Lung (tissue), 11 donors: ENCODE measurements at regions not wholly inside any gene's neighbourhood (a gene's known extent, or its start where the extent isn't known, plus 50 kb on each side); places are given as distances from the start of the nearest gene placed in this dataset.

Experiments used
- ATAC-seq: fragments of 200-7000 bp; cut with Tn5 transposase; one replicate; pipeline ENCODE4 v1.9.1; 2020; ENCODE audit warnings: moderate number of reproducible peaks; ENCODE audit not compliant: insufficient read depth, low FRiP score
- DNase-seq, 3 donors: peaks; one replicate each; pipeline ENCODE4 v3.0.0-alpha.2; 2013 to 2017
- H3K27ac ChIP-seq, 2 donors: one replicate each; pipeline ENCODE4 v1.5.1; 2013; ENCODE audit warnings: mild to moderate bottlenecking in 2 of 2, moderate library complexity in 2 of 2, control low read depth in 1 of 2, inconsistent platforms in 1 of 2, low read depth in 1 of 2, low read length in 1 of 2
- H3K27me3 ChIP-seq, 3 donors: one replicate each; pipeline ENCODE4 v1.5.1; 2013; ENCODE audit warnings: low read length in 2 of 3; ENCODE audit not compliant: control insufficient read depth in 3 of 3, insufficient read depth in 3 of 3
- H3K36me3 ChIP-seq, 4 donors: one replicate each; pipeline ENCODE4 v1.5.1; 2013; ENCODE audit warnings: low read length in 4 of 4, mild to moderate bottlenecking in 1 of 4, moderate library complexity in 1 of 4; ENCODE audit not compliant: control insufficient read depth in 4 of 4, insufficient read depth in 4 of 4
- H3K4me1 ChIP-seq, 5 donors: one replicate each; pipeline ENCODE4 v1.5.1; 2013; ENCODE audit warnings: low read length in 5 of 5, mild to moderate bottlenecking in 2 of 5, moderate library complexity in 1 of 5; ENCODE audit not compliant: control insufficient read depth in 5 of 5, insufficient read depth in 5 of 5
- H3K4me3 ChIP-seq: one replicate; pipeline ENCODE4 v1.5.1; 2013; ENCODE audit warnings: mild to moderate bottlenecking, control low read depth, moderate library complexity
- H3K9ac ChIP-seq, 2 donors: one replicate each; pipeline ENCODE4 v1.5.1; 2013; ENCODE audit warnings: low read length in 2 of 2, control low read depth in 1 of 2; ENCODE audit not compliant: insufficient read depth in 1 of 2
- H3K9me3 ChIP-seq, 4 donors: one replicate each; pipeline ENCODE4 v1.5.1; 2013; ENCODE audit warnings: low read length in 3 of 4, mild to moderate bottlenecking in 1 of 4, moderate library complexity in 1 of 4; ENCODE audit not compliant: control insufficient read depth in 4 of 4, insufficient read depth in 3 of 4
- WGBS, 2 donors: extraction: QIAGEN DNeasy Blood & Tissue Kit; methylation state at CpG; one replicate each; pipeline ENCODE4 v1.1.7; 2013; 5-methylcytosine and 5-hydroxymethylcytosine counted together
- TF ChIP-seq, protein P1 (sequence below): IDR thresholded peaks from 2 replicates; pipeline ENCODE4 v1.5.1; 2012; ENCODE audit warnings: mild to moderate bottlenecking; ENCODE audit errors: control extremely low read depth, extremely low read depth
- donor health status: control.
- donor health status: control.
- donor health status: Bipolar disorder and iron deficiency.
- donor health status: healthy.
- donor health status: DM: yes; HTN: yes; CAD: no.

- no peak for DNase-seq
- Histone ChIP-seq H3K9ac (no peak overlapping the region), H3K4me3 (no peak overlapping the region), H3K36me3 (no peaks in the 10 kb centered on the region), H3K4me1 (no peaks in the 10 kb centered on the region), H3K9me3 (no peaks in the 10 kb centered on the region), H3K27ac (no peak overlapping the region), H3K27me3 (no peaks in the 10 kb centered on the region)
- TF ChIP-seq, protein P1, sequence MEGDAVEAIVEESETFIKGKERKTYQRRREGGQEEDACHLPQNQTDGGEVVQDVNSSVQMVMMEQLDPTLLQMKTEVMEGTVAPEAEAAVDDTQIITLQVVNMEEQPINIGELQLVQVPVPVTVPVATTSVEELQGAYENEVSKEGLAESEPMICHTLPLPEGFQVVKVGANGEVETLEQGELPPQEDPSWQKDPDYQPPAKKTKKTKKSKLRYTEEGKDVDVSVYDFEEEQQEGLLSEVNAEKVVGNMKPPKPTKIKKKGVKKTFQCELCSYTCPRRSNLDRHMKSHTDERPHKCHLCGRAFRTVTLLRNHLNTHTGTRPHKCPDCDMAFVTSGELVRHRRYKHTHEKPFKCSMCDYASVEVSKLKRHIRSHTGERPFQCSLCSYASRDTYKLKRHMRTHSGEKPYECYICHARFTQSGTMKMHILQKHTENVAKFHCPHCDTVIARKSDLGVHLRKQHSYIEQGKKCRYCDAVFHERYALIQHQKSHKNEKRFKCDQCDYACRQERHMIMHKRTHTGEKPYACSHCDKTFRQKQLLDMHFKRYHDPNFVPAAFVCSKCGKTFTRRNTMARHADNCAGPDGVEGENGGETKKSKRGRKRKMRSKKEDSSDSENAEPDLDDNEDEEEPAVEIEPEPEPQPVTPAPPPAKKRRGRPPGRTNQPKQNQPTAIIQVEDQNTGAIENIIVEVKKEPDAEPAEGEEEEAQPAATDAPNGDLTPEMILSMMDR, result no peak
- no peak for ATAC-seq
- 78 to 87% methylated on average over 6 of the region's 6 CpGs for WGBS, 2 donors
These were observed 93.2 kb downstream of the ZNF22 start for GRCh38 chr10:45093945-45094344.

- TF ChIP-seq, protein P1, result no peak
- ATAC-seq (no peak), DNase-seq (no peak)
- H3K4me3 ChIP-seq, result no peak overlapping the region
- H3K36me3 ChIP-seq, result no peaks in the 10 kb centered on the region
- H3K27ac ChIP-seq, result no peak overlapping the region
- no peak overlapping the region for H3K9ac ChIP-seq
- no peaks in the 10 kb centered on the region for H3K27me3 ChIP-seq
- no peaks in the 10 kb centered on the region for H3K4me1 ChIP-seq
- no peaks in the 10 kb centered on the region for H3K9me3 ChIP-seq
- WGBS, 2 donors, result 74 to 89% methylated on average over 3 of the region's 3 CpGs
These were observed 94.6 kb downstream of the ZNF22 start for GRCh38 chr10:45095286-45095685.

DNA sequence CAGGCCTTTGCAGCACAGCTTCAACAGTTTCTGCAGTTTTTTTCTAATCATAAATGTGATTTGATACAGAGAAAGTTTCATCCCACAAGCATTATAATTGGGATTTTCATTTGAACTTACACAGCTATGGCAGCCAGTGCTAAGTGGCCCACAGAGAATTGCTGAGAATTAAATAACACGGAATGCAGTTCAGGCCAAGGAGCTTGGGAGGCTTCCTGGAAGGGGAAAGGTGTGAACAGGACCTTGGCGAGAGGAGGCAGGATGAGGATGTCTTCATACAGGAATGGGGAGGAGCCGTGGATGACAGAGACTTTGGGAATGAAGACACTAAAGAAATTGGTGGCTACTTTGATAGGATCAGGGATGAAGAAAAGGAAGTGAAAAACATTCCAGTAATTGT, 95.3 kb downstream of the ZNF22 start:
- no peaks in the 10 kb centered on the region for H3K27me3 ChIP-seq
- DNase-seq, result no peak
- no peaks in the 10 kb centered on the region for H3K4me1 ChIP-seq
- TF ChIP-seq, protein P1, result no peak
- H3K9me3 ChIP-seq, result no peaks in the 10 kb centered on the region
- no peak overlapping the region for H3K27ac ChIP-seq
- no peak for ATAC-seq
- WGBS, 2 donors, result 60 to 81% methylated on average over 3 of the region's 3 CpGs
- H3K36me3 ChIP-seq, result no peaks in the 10 kb centered on the region
- H3K9ac ChIP-seq, result no peak overlapping the region
- H3K4me3 ChIP-seq, result no peak overlapping the region

DNA sequence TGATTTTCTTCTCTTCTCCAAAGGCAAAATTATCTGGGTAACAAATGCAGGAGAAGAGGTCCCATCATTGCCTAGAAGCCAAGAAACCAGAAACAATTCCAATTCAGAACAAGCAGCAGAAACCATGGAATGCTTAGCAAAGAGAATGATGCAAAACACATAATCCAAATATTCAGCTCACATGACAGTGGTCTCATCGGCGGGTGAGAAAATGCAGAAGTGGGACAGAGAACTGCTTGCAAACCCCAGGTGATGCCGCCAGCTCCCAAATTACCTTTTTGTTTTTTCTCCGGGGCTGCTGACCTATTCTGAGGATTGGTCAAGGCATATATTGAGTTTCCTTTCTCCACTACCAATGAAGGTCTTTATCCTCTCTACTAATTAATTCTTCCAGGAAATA, 99.7 kb downstream of the ZNF22 start:
- Histone ChIP-seq H3K27me3 (no peaks in the 10 kb centered on the region), H3K4me3 (no peak overlapping the region), H3K9me3 (no peaks in the 10 kb centered on the region), H3K9ac (no peak overlapping the region), H3K36me3 (no peaks in the 10 kb centered on the region), H3K4me1 (no peaks in the 10 kb centered on the region), H3K27ac (no peak overlapping the region)
- DNase-seq (no peak), ATAC-seq (no peak)
- TF ChIP-seq, protein P1, result no peak
- WGBS, 2 donors, result 37 to 60% methylated on average over 4 of the region's 4 CpGs
